ENCODE measurements at regions not wholly inside any gene's neighbourhood (a gene's known extent, or its start where the extent isn't known, plus 50 kb on each side); places are given as distances from the start of the nearest gene placed in this dataset.

DNA sequence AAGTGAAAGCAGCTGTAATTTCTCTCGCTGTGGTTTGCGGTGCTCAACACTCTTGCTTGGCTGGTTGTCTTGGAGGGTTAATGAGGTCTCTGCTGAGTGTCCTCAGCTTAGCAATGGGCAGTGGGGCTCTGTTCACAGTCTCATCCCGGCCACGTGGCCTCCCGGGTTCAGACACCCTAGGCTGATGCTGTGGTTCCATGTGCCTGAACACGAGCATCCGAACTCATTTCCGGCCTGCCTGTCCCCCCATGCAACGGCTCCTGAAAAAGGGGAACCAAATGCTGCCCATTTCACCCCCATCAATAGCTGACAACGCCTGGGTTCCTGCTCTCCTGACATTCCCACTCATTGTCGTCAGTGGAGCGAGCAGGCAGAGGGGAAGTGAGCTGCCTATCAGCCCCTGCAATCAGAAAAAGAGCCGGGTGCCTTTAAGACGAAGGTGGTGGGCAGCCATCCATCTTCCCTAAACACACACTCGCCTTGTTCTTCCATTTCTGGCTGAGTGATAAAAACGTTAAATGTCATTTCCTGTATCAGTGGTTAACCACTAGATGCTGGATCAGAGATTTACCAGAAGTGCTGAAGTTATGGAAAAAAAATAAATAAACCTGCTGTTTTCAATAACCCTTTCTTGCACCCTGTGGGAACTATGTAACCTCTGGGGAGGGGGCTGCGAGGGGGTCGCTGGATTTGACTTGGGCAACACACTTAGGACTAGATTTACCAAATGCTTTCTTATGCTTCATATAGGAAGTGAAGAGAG, 60.3 kb upstream of the BCL2L14 start:
- no peak for TF ChIP-seq CTCF (IDR thresholded peaks at IDR 0.05)
- no peak for TF ChIP-seq POLR2A (IDR thresholded peaks at IDR 0.05)
- H3K27me3 ChIP-seq = no peaks in the 10 kb centered on the region
- H3K36me3 ChIP-seq = no peaks in the 10 kb centered on the region
- WGBS, 4 donors = 46 to 51% (median 47%) methylated on average over 18 of the region's 18 CpGs
- DNase-seq (peak; percentile 65 to 80 (median 69)), ATAC-seq (peak; percentile 66 to 88 (median 76))
- intact Hi-C loops (cut with DNase I) = loop anchor here in 1 of 10 donors (10.0 kb wide), 1 partner anchor 116 kb away; no protein-coding TSS in a partner anchor
- peaks cover 0 to 55% (median 2%) of the 10 kb centered on the region in 12 donors for H3K4me1 ChIP-seq
- peak overlapping the region in 9 of 12 donors; percentile 9 to 36 (median 19) for H3K4me3 ChIP-seq
- no peaks in the 10 kb centered on the region for H3K9me3 ChIP-seq
- H3K27ac ChIP-seq = peak overlapping the region in 7 of 12 donors; percentile 5 to 92 (median 47)

DNA sequence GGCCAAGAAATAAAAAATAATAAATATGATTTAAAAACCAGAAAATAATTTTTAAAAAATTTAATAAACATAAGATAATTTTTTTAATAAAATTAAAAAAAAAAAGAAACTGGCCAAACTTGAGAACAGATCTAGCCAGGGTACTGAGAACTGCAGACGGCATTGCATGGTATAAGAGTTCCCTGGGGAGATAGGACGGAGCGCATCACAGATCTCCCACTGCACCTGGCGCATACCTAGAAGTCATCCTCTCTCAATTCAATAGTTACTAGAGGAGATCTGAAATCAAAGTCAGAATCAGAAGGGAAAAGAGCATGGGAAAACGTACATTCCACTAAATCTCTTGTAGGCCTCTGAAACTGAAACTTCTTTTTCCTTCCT, 58.9 kb upstream of the BCL2L14 start:
- peaks cover 0 to 62% (median 3%) of the 10 kb centered on the region in 12 donors for H3K4me1 ChIP-seq
- ATAC-seq (no peak), DNase-seq (no peak)
- H3K27me3 ChIP-seq = no peaks in the 10 kb centered on the region
- intact Hi-C loops (cut with DNase I) = loop anchor here in 1 of 10 donors (10.0 kb wide), 1 partner anchor 117 kb away; no protein-coding TSS in a partner anchor
- peak overlapping the region in 1 of 12 donors; percentile 92 for H3K27ac ChIP-seq
- no peak overlapping the region for H3K4me3 ChIP-seq
- TF ChIP-seq POLR2A (IDR thresholded peaks at IDR 0.05) (no peak), CTCF (IDR thresholded peaks at IDR 0.05) (no peak)
- H3K36me3 ChIP-seq = no peaks in the 10 kb centered on the region
- 97 to 100% (median 98%) methylated on average over 5 of the region's 5 CpGs for WGBS, 4 donors
- no peaks in the 10 kb centered on the region for H3K9me3 ChIP-seq

DNA sequence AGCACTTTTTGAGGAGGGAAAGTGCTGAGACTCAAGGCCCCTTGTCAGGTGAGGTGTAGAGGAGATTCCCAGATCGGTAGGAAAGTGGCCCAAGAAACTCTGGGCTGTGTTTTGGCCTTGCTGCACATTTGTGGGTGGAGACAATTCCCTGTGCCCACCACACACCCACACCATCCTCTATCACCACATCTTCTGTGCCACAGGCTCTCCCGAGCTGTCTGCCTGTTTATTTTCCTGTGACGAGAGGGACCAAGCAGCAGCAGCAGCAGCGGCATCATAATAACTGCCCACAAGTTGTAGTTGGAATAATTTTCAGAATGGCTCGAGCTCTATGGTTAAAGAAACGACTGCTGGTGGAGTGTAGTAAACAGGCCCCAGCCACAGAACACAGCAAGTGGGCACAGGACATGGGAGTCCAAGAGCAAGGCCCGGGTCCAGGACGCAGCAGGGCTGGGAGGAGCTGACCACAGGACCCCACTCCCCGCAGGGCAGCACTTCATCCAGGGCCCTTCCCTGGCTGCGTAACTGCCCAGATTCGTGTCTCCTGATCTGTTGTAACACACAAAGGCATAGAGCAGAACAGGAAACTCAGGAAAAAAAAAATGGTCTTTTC, 55.6 kb upstream of the BCL2L14 start:
- Histone ChIP-seq H3K27ac (no peak overlapping the region), H3K9me3 (no peaks in the 10 kb centered on the region), H3K4me3 (no peak overlapping the region), H3K27me3 (no peaks in the 10 kb centered on the region), H3K4me1 (peaks cover 0 to 35% (median 8%) of the 10 kb centered on the region in 12 donors), H3K36me3 (no peaks in the 10 kb centered on the region)
- intact Hi-C loops (cut with DNase I) = loop anchor here in 4 of 10 donors (5.0 to 10.0 kb wide), 3 partner anchors 120 to 433 kb away; partner anchors contain the start of gene ETV6 (in 1 of the 4)
- TF ChIP-seq CTCF (IDR thresholded peaks at IDR 0.05) (no peak), POLR2A (IDR thresholded peaks at IDR 0.05) (no peak)
- no peak for ATAC-seq
- no peak for DNase-seq
- 76 to 87% (median 79%) methylated on average over 8 to 11 of the region's 11 CpGs for WGBS, 4 donors
